ENCODE measurements at regions not wholly inside any gene's neighbourhood (a gene's known extent, or its start where the extent isn't known, plus 50 kb on each side); places are given as distances from the start of the nearest gene placed in this dataset.

DNA sequence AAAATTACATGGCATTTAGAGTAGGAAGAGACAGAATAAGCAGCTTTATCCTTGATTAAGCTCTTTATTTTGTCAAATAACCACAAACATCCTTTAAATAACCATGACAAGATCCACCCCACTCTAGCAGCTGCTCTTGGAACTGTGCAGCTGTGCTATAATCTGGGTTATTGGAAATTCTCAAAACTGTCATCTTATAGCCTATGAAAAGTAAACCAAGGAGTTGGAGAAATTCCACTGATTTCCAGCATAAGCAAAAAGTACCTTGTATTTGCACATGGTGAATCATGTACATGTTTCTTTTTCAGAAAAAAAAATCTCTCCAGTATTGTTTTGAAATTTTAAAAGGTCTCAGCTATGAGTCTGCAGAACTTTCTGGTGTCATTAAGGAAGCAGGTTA, 88.8 kb upstream of the ABI3BP start:
- no peak for DNase-seq (ENCODE audit: low read depth)

DNA sequence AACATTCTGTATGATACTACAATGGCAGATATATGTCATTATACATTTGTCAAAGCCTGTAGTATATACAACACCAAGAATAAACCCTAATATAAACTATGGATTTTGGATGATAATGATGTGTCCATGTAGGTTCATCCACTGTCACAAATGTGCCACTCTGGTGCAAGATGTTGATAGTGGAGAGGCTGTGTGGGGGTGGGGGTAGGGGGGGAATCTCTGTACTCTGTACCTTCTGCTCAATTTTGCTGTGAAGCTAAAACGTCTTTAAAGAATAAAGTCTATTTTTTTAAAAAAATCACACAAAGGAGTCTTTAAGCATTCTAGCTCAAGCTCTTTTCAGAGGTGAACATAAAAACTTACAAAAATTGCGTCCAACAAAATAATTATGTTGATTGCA, 88.2 kb upstream of the ABI3BP start:
- DNase-seq (ENCODE audit: low read depth): no peak

DNA sequence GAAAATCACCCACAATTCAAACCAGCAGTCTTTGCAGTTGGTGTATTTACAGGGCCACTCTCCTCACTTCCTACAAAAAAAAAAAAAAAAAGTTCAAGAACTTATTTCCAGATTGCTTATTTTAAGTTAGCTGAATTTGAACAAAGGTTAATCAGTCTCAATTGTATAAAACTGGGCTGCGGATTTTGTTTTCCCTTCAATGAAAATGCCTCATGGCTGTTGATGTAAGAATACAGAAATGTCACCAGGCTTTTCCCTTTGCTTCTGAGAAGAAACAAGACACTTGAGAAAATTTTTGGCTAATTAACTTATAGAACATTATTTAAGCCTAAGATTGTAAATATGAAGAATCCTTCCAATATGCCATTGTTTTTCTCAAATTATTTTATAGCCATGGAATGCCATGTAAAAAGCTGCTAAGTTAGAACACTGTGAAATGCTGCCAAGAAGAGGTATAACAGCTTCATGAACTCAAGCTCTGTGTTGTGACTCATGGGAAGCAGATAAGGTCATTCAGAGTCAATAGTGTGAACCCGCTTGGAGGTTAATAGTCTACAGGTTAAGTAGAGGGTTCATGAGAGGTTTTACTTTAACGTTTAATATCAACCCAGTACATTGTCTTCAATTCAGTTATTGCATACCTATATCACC, 84.3 kb upstream of the ABI3BP start:
- no peak for DNase-seq (ENCODE audit: low read depth)

DNA sequence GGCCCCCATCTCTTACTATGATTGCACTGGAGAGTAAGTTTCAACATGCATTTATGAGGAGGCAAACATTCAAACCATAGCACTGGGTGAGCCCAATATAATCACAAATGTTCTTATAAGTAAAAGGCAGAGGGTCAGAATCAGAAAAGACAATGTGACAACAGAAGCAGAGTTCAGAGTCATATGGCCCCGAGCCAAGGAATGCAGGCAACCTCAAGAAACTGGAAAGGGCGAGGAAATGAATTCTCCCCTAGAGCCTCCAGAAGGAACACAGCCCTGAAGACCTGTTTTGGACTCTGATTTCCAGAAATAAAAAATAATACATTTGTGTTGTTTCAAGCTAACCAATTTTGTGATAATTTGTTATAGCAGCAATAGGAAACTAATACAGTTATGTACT, 81.3 kb upstream of the ABI3BP start:
- no peak for DNase-seq (ENCODE audit: low read depth)

DNA sequence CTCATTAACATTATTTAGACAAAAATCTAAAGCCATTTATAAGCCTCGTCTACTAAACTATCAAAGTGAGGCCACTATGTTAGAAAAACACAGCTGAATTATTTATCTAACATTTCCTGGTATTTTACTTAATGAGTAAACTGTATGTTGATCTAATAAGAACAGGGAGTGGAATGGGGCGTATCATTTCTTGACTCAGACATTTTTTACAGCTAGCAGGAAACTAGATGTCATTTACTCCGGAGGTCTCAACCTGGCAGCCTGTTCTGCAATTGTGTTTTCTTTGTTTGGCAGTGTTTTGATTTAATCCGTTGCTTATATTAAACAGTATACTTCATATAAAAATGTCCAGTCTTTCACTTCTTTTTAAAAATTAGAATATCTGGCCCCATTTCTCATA, 79.1 kb upstream of the ABI3BP start:
- no peak for DNase-seq (ENCODE audit: low read depth)

DNA sequence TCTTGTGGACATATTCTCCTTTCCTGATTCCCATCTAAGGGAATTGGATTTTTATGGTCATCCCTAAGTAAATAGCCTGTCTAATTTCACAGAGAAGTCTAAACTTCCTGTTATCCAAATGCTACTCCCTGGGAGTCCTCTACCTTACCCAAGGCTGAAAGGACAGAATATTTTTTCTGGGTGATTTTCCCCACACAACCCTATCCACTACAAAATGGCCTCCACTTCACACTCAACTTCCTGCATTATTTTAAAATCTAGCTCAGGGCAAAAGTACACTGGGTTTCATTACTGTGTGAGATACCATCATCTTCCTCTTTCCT, 77.5 kb upstream of the ABI3BP start:
- no peak for DNase-seq (ENCODE audit: low read depth)

DNA sequence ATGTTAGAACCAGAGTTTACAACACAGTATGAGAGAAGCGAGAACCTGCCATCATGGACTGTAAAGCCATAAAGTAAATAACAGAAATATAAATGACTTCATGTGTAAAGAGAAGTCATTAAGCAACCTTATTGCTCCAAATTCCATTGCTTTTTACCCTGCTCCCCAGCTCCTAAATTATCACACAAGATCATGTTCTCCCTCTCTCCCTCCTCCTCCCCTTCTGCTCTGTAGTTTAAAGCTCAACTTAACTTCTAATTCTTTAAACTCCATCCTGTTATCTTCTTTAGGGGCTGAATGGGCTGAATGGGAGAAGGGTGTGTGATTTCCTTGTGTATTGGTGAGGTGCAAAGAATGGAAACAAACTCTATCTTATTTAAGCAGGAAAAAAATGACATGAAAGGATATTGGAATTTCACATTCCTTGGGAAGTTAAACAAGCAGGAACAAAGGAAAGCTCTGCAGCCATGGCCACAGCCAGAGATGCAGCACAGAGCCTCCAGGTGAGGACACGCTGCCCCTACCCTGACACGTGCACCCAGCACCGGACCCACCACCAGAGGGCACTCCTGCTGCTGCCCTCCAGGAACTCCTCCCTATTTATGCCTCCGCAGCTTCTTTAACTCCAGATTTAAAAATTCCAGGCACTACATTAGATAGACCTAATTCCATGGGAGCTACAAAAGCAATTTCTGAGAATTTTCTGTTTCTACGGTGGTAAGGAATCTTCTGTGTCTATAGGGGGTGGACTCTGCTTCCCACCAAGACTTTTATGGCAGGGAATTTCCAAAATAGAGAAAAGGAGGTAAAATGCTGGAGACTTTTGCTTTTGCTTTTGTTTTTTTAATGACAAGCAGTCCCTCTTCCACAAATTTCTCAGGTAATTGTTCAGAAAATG, 76.9 kb upstream of the ABI3BP start:
- DNase-seq (ENCODE audit: low read depth): peak; percentile 31

DNA sequence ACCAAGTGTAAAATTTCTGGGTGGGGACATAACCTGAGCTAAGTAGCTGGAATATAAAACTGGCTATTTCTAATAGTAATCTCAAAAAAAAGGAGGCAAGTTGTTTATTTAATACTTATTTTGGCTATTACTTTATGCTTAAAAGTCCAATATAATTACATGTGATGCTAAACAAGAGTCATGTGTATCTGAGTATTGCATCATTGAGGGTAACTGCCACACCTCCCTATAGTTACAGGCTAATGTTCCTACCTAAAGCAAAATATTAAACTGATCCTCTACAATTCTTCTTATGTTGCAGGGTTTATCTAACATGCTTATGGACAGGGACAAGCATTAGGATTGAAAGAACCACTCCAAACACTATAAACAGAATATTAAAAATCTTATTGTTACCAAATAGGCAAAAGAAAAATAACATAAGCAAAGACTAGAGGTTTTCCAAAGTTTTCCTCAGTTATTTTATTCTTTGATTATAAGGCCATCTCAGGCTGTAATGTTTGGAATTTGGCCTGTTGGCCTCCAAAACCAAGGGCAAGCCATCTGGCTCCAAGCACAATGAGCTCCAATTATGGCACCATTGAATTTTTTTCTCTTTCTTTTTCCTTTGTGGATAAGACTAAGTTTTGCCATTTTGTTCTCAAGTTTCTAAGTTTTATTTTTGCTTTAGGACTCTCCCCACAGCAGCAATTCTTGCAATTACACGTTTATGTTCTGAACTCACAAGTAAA, 75.8 kb upstream of the ABI3BP start:
- DNase-seq (ENCODE audit: low read depth): no peak

DNA sequence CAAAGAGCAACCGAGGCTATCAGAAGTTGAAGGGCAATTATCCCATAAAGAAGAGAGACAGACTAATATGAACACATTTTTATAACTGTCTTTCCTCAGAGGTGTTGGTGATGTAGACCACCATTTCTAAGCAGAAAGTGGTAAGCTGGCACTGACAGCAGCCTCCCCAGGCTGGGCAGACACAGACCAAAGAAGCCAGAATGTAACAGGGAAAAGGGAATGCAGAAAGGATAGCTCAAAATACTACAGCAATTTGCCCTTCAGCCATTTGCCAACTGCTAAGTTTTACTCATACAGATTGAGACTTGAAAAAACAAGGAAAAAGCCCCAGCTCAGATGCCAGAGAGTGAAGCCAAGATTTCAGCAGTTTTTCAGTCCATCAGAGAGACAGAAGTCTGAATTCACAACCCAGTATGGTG, 73.5 kb upstream of the ABI3BP start:
- DNase-seq (ENCODE audit: low read depth): no peak

DNA sequence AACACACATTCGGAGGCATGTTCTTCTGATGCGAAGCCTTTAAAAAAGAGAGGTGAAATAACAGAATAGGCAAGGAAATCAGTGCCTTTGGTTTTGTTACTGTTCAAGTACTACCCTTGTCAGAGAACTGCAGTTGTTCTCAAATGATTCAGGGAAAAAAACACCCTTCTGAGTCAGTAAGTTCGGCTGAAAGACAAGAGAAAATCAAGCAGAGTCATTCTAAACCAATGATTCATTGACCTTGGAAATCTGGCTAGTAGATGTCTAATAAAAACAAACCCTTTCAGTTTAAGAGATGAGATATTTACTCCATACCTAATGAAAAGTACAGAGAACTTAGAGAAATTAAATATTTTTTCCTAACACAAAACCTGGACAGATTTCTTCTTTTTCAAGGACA, 72.7 kb upstream of the ABI3BP start:
- no peak for DNase-seq (ENCODE audit: low read depth)

DNA sequence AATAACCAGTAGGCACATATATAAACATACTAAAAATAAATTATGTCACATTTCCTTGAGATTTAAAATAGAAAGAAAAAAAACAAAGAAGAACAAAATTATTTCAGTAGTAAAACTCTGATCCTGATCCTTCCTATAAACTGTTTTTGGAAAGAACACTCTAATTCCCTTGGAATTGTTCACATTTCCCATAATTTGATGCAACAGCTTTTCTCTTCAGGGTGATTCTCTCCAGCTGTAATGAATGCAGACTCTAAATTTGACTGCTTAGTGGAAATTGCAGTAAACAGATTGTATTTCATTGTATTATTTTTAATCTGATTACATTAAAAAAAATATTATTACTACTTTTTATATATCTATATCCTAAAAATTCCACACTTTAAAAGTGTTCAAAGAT, 70.2 kb upstream of the ABI3BP start:
- DNase-seq (ENCODE audit: low read depth): no peak

DNA sequence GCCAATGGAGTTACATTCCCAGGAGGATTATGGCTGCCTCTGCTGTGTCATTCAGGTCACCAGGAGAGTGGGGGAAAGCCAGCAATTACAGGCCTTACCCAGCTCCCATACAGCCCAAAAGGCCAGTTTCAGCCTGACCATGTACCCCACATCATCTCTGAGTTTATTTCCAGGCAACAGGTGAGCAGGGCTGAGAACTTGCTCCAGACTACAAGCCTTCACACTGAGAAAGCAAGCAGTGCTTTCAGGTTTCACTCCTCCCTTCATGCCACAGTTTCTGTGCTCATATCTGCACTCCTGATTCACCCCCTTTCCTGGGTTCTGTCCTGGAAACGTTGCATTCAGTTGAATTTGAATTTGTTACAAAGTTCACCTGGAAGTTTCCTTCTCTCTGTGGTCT, 68.1 kb upstream of the ABI3BP start:
- no peak for DNase-seq (ENCODE audit: low read depth)

DNA sequence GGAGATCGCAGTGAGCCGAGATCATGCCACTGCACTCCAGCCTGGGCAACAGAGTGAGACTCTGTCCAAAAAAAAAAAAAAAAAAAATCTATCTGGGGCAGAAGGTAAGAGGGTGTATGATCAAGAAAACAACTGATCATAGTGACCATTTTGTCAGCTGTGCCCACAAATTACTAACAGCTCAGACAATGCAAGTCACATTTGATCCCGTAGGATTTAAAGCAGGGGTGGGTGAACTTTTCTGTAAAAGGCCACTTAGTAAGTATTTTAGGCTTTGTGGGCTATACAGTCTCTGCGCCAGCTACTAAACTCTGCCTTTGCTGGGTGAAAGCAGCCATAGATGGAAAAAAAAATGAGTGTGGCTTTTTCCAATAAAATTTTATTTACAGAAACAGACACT, 57.6 kb upstream of the ABI3BP start:
- DNase-seq (ENCODE audit: low read depth): no peak

DNA sequence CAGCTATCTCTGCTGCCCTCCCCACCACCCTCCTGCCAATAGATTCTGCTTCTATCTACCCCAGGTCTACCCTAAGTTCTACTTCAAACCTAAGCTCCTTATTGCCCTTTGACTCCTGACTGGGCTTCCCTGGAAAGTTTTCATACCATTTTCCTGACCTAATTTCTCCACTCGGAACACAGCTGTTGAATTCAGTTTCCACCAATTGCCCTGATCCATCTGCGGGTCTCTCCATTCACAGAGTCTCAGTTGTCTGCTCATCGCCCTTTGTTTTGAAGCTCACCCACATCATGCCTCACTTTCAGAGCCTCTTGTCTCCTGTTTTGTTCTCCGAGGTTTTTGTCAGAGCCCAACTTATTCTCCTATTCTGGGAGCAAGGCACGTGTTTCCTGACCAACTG, 56.8 kb upstream of the ABI3BP start:
- DNase-seq (ENCODE audit: low read depth): no peak

DNA sequence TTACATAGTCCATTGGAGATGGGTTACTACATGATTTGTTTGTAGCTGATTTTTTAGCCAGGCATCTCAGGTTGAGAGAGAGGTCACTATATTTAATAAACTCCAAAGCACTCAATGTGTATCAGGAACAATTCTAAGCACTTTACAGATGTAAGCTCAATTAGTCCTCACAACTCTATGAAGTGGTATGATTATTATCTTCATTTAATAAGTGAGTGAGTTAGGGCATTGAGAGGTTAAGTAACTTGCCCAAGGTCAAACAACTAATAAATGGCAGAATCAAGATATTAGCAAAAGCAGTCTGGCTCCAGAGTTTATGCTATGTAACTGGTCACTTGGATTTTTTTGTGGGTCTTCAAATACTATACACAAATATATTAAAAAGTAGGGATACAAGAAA, 56.3 kb upstream of the ABI3BP start:
- DNase-seq (ENCODE audit: low read depth): no peak

DNA sequence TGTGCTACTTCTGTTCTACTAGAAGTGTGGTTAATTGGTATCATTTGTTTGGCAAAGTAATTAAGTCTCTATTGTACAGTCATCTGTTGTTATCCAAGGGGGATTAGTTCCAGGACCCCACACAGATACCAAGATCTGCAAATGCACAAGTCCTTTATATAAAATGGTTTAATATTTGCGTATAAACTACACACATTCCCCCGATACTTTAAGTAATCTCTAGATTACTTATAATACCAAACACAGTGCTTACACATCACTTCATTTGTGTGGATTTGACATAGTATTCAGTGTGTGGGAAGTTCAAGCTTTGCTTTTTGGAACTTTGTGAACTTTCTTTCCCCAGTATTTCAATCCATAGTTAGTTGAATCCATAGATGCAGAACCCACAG, 50.5 kb upstream of the ABI3BP start:
- DNase-seq (ENCODE audit: low read depth): no peak

DNA sequence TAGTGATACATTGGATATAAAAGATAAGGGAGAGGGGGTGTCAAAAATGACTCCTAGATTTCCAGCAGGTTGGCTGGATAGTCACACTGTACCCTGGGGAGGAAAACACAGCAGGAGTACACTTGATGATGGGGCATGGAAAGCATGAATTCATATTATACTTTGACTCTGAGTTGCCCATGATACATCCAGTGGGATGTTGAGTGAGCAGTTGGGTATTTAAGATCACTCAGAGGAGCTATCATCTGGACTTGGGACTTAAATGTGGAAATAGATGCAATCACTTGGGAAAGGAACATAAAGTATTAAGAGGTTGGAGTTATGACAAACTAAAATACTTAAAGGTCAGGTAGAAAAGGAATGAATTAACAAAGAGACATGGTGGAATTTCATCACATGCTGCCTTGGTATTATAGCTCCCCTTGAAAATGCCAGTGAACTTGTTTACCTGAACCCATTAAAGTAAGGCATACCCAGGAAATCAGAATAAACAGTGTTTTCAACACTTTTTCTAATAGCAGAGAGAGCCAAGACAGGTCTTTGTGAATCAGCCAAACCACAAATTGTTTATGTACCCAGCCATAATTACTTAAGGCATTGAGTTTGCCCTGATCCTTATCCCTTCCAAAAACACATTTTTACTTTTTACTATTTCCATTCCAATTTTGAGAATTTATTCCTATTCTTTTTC, 49.9 kb upstream of the ABI3BP start:
- no peak for DNase-seq (ENCODE audit: low read depth)
